HG03354 (cell line): ENCODE measurements at regions not wholly inside any gene's neighbourhood (a gene's known extent, or its start where the extent isn't known, plus 50 kb on each side); places are given as distances from the start of the nearest gene placed in this dataset.
"Not testable (repeated sequence)": the region's sequence is repeated elsewhere in the genome, so short reads cannot be mapped to it uniquely, and the experiment has no call there.

Experiments
- ATAC-seq: cut with Tn5 transposase; IDR thresholded peaks from one replicate; pipeline ENCODE4 v1.9.1; 2021; ENCODE audit warnings: mild to moderate bottlenecking; ENCODE audit not compliant: unreplicated experiment, poor library complexity, severe bottlenecking

DNA sequence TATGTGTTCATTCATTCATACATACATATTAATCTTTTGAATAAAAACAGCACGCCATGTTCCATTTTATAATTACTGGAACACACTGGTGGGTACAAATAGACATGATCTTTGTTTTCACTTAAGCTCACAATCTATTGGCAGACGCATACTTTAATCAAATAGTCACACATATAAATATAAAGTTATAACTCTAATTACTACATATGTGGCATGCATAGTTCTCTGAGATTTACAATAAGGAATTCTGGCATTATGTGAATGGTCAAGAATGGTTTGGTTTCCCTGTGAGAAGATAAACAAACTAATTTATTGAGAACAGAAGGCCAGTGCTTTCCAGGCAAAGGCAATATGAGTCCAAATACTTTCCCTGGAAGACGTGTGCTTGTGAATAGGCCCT, 576.2 kb downstream of the CDH8 start:
- ATAC-seq, result no peak

- ATAC-seq, result no peak
These were observed 600.9 kb downstream of the CDH8 start for GRCh38 chr16:61435346-61435745.

GRCh38 chr16:61432421-61432820, 603.8 kb downstream of the CDH8 start:
- no peak for ATAC-seq

DNA sequence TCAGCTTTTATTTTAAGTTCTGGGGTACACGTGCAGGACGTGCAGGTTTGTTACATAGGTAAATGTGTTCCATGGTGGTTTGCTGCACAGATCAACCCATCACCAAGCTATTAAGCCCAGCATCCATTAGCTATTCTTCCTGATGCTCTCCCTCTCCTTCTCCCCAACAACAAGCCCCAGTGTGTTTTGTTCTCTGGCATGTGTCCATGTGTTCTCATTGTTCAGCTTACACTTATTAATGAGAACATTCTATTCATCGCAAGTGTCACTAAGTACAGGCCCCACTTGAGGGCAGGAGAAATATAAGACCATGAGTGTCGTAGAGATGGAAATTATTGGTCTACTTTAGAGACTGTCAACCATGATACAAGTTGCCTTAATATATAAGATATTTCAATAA, 615.1 kb downstream of the CDH8 start:
- no peak for ATAC-seq

DNA sequence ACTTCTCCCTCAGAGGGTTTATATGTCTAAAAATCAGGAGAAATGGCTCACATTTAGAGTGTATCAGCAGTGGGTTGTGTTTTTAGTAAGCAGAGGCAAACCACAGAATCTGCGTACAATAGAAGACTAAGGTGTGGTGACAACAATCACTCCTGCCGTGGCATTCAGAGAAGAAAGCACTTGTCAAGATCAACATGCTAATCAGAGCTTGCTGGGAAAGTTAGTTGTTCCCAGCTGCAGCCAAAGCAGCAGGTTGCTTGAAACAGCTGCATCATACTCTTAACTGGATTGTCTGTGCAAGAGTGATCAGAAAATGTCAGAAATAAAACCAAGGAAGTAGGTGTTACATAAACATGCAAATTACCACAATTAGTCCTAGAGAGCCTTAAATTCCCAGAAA, 616.4 kb downstream of the CDH8 start:
- ATAC-seq, result no peak

- not testable (repeated sequence) for ATAC-seq
These were observed 617.4 kb downstream of the CDH8 start for GRCh38 chr16:61418802-61419201.

GRCh38 chr16:61415126-61415525, 621.1 kb downstream of the CDH8 start:
- no peak for ATAC-seq

DNA sequence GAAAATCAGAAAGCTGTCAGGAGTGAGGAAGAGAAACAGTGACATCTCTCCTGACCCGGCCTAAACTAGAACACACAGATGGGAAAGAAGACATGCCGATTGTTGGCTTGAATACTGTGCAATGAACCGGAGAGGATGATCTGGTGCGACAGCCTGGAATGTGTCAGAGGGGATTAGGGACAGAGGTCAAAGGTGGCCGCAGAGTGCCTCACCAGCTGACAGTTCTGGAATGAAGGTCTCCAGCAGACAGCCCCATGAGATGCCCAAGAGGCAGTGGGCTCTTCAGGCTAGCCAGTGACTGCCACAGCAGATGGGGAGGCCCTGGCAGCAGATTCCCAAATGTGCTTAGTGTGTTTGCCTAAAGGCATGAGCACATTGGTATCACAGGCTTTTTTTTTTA, 623.2 kb downstream of the CDH8 start:
- ATAC-seq, result no peak

- ATAC-seq, result no peak
These were observed 623.7 kb downstream of the CDH8 start for GRCh38 chr16:61412562-61412961.

- no peak for ATAC-seq
These were observed 626.6 kb downstream of the CDH8 start for GRCh38 chr16:61409604-61410003.

DNA sequence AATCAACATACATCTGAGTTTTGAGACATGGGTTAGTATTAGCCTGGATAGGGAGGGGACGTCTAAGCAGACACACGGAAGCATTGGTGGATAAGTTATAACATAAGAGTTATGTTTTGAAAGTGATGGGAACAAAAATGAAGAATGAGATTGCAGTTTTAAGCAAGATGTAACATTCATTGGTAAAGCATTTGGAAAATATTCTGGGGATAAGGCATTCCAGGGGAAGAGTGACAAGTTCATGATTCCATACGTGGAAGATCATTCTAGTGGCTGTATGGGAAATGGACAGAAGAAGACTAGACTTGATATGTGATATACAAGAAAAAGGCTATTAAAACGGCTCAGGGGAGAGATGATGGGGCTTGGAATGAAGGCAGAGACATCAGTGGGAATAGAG, 632.9 kb downstream of the CDH8 start:
- ATAC-seq, result no peak

- no peak for ATAC-seq
These were observed 644.3 kb downstream of the CDH8 start for GRCh38 chr16:61391896-61392295.

- no peak for ATAC-seq
These were observed 645.1 kb downstream of the CDH8 start for GRCh38 chr16:61390965-61391637.

DNA sequence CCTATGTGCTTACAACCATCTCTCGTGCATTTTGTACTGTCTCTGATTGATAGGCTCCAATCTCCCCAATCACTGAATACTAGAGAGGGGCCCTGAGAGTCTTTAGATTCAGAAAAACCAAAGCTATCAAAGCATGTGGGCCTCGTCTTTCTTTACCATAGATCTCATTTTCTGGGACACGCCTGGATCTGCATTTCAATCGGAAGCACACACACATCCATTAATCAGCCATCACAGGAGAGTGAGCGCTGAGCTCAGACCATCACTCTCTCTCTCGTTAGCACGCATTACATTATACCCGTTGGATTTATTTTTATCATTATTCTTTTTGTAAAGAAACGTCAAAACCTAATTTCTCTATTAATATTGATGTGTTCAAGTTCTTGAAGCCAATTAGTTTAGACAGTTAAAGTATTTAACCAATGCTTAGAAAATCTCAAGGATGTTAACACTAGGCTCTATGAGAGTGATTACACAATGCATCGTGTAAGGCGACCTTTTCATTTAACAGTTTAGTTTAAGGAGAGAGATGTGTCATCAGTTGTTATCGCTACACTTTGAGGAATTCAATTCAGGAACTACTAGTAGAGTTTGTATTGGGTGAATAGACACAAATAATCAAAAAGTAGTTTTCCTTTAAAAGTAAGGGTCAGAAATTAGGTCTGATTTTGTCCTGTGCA, 650.7 kb downstream of the CDH8 start:
- ATAC-seq, result no peak

- no peak for ATAC-seq
These were observed 653.8 kb downstream of the CDH8 start for GRCh38 chr16:61382435-61382834.

- ATAC-seq, result no peak
These were observed 656.9 kb downstream of the CDH8 start for GRCh38 chr16:61379311-61379710.

- ATAC-seq, result no peak
These were observed 662.2 kb downstream of the CDH8 start for GRCh38 chr16:61374071-61374470.

GRCh38 chr16:61371881-61372280, 664.4 kb downstream of the CDH8 start:
- ATAC-seq, result no peak

DNA sequence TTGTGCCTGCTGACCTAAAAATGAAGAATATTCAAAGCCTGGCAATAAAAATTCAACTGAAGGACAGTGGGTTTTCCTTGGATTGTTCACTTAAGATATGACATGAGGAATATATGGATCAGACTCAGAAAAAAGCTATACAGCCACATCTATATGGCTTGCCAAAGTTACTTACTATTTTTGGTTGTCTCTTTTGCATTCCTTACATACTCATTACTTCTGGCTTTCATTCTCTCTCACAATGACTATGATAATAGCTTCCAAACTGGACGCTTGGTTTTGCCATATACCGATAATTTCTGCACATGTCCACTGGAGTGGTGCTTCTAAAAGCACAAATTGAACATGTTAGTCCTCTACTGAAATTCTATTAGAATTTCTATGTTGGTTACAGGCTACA, 664.9 kb downstream of the CDH8 start:
- no peak for ATAC-seq

GRCh38 chr16:61370564-61370963, 665.7 kb downstream of the CDH8 start:
- ATAC-seq, result no peak

GRCh38 chr16:61366006-61366405, 670.2 kb downstream of the CDH8 start:
- ATAC-seq, result no peak

DNA sequence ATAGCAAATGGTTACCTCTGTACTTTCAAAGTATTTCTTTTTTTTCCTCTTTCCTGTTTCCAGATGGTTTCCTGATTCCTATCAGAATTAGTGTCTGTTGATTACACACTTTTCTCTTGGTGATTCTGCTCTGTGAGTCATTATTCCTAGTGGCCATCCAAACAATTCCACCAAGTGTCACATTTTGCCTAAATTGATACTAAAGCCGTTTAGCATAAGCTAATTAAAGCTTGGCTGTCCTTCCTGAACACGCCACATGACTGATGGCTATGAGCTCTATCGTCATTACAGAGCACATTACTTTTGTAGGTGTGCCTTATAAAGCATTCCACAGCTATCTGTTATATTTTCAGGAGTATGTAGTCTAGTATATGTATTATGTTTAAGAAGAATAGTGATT, 671.2 kb downstream of the CDH8 start:
- no peak for ATAC-seq
